AG09309 (cell line): ENCODE measurements at regions not wholly inside any gene's neighbourhood (a gene's known extent, or its start where the extent isn't known, plus 50 kb on each side); places are given as distances from the start of the nearest gene placed in this dataset.

ENCODE experiments used
- DNase-seq: peaks from one replicate; pipeline ENCODE4 v3.0.0-alpha.2; 2010; ENCODE audit warnings: low read depth
- H3K4me3 ChIP-seq: 2 replicates; pipeline ENCODE4 v1.5.1; 2011; ENCODE audit warnings: mild to moderate bottlenecking, low read depth, low read length, moderate library complexity; ENCODE audit not compliant: control insufficient read depth
- TF ChIP-seq, protein P1 (sequence below): IDR thresholded peaks from 2 replicates; pipeline ENCODE4 v1.5.1; 2011; ENCODE audit warnings: mild to moderate bottlenecking, low read depth, low read length, inconsistent platforms; ENCODE audit not compliant: insufficient read depth, control insufficient read depth; ENCODE audit errors: missing control alignments

DNA sequence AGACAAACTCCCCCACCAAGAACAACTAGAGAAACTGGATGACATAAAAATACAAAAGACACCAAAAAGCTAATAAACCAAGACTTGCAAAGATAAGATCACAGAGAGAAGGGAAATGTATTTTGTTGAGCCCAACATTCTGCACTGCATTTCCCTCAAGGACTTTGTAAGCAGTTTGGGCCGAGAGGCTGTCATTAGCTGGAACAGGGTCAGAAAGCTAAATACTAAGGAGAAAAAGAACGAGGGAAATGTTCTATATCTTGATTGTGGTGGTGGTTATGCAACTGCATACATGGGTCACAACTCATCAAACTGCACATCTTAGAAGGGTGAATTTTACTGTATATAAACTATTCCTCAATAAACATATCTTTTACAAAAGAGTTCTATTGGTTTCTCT is 315.0 kb downstream of the IPMK start:
- TF ChIP-seq, protein P1, sequence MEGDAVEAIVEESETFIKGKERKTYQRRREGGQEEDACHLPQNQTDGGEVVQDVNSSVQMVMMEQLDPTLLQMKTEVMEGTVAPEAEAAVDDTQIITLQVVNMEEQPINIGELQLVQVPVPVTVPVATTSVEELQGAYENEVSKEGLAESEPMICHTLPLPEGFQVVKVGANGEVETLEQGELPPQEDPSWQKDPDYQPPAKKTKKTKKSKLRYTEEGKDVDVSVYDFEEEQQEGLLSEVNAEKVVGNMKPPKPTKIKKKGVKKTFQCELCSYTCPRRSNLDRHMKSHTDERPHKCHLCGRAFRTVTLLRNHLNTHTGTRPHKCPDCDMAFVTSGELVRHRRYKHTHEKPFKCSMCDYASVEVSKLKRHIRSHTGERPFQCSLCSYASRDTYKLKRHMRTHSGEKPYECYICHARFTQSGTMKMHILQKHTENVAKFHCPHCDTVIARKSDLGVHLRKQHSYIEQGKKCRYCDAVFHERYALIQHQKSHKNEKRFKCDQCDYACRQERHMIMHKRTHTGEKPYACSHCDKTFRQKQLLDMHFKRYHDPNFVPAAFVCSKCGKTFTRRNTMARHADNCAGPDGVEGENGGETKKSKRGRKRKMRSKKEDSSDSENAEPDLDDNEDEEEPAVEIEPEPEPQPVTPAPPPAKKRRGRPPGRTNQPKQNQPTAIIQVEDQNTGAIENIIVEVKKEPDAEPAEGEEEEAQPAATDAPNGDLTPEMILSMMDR = no peak
- peak; percentile 37 for DNase-seq
- no peak overlapping the region for H3K4me3 ChIP-seq

DNA sequence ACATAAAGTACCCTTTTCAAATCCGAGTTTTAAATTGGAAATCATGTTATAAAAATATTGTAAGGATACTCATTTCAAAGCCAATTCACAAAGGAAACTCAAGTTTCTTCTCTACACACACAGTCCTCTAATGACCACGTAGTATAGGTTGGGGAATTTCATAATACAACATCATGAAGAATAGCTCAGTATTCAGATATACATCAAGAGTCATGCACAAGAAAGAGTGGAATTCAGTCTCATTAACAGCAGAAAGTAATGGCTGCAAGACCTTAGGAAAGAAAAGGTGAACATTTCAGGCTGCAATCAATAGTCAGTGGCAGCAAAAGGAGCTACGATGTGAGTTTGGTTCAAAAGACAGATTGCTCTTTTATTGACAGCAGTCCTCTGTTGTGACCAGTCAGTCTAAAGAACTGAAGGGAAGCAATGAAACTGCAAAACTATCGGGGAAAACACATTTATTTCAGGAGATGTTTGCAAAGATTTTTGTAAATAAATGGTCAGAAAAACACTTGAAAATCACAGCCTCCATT is 317.2 kb downstream of the IPMK start:
- TF ChIP-seq, protein P1 = no peak
- H3K4me3 ChIP-seq = no peak overlapping the region
- DNase-seq = no peak

DNA sequence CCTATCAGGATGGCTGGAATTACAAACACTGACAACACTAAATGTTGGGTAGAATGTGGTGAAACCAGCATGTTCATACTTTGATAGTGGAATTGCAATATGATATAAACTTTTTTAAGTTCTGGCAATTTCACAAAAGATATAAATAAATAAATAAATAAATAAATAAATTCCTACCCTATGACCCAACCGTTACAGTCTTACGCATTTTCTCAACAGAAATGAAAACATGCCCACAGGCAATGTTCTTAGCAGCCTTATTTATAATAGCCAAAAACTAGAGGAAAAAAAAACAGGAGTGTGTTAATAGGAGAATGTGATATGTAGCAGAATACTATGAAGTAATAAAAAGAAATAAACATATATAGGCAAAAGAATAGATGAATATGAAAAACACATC is 318.9 kb downstream of the IPMK start:
- TF ChIP-seq, protein P1 = no peak
- no peak overlapping the region for H3K4me3 ChIP-seq

DNA sequence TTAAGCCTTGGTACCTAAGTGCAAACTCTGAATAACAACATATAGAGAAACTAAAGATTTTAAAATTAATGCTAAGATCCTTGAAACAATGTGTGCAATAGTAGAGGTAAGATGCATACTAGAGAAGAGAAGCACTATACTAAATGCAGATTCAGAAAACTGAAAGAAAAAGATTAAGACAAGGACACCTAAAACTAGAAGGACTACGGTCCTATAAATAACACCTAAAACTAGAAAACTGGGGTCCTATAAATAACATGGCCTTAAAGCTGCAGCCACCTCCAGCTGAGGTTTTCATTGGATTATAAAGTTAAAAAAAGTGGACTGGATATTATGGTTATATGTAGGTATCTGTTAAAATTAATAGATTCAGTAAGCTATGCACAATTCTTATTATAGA is 320.9 kb downstream of the IPMK start:
- no peak overlapping the region for H3K4me3 ChIP-seq
- no peak for DNase-seq
- TF ChIP-seq, protein P1 = no peak

More for the DNA sequence above, 318.9 kb downstream of the IPMK start:
- no peak for DNase-seq

DNA sequence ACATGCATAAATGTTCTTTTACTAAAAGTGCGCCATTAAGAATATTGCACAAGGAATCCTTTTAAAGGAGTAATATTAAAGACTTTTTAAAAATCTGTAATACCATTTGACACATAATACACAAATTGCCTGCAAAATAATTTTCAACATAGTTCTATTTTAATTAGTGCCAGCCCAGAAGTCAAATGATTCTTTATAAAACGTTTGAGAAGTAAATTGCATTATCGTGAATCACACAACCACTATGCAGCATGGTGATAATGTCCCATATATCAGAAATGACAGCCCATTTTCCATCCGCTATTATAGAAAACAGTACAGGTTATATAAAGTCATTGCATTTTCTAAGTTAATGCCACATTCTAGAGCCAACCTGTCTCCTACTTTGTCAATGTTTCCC is 324.0 kb downstream of the IPMK start:
- DNase-seq = no peak
- H3K4me3 ChIP-seq = no peak overlapping the region
- TF ChIP-seq, protein P1 = no peak

GRCh38 chr10:57925045-57925444 is 342.6 kb downstream of the IPMK start:
- H3K4me3 ChIP-seq = no peak overlapping the region
- TF ChIP-seq, protein P1 = no peak
- no peak for DNase-seq

GRCh38 chr10:57921140-57921539 is 346.6 kb downstream of the IPMK start:
- no peak for DNase-seq
- TF ChIP-seq, protein P1 = no peak
- no peak overlapping the region for H3K4me3 ChIP-seq
